Psoas muscle (tissue), 7 donors: ENCODE measurements at regions not wholly inside any gene's neighbourhood (a gene's known extent, or its start where the extent isn't known, plus 50 kb on each side); places are given as distances from the start of the nearest gene placed in this dataset.

ENCODE experiments used
- ATAC-seq, 4 donors: fragments of 200-7000 bp; cut with Tn5 transposase; one replicate each; pipeline ENCODE4 v1.9.1; 2020; ENCODE audit warnings: moderate library complexity in 3 of 4, mild to moderate bottlenecking in 2 of 4
- DNase-seq, 2 donors: peaks; one replicate each; pipeline ENCODE4 v3.0.0-alpha.2; 2020
- H3K27ac ChIP-seq: fragments of 200-600 bp; one replicate; pipeline ENCODE4 v1.8.0; 2022
- H3K27me3 ChIP-seq, 3 donors: fragments of 200-600 bp in 1 of 3; one replicate each; pipeline versions ENCODE4 v1.6.1 to v1.8.0; 2013 to 2022; ENCODE audit warnings: low read length in 2 of 3, mild to moderate bottlenecking in 2 of 3, moderate library complexity in 1 of 3; ENCODE audit not compliant: insufficient read depth in 3 of 3
- H3K36me3 ChIP-seq, 2 donors: fragments of 200-600 bp in 1 of 2; one replicate each; pipeline versions ENCODE4 v1.6.1 to v1.8.0; 2013 to 2022; ENCODE audit warnings: low read depth in 1 of 2, mild to moderate bottlenecking in 1 of 2, moderate library complexity in 1 of 2; ENCODE audit not compliant: insufficient read depth in 1 of 2
- H3K4me1 ChIP-seq: fragments of 200-600 bp; one replicate; pipeline ENCODE4 v1.8.0; 2022
- H3K4me3 ChIP-seq: fragments of 200-600 bp; one replicate; pipeline ENCODE4 v1.8.0; 2022; ENCODE audit warnings: mild to moderate bottlenecking
- H3K9me3 ChIP-seq: fragments of 200-600 bp; one replicate; pipeline ENCODE4 v1.8.0; 2022
- WGBS, 3 donors: extraction: QIAGEN DNeasy Blood & Tissue Kit; methylation state at CpG; one replicate each; pipeline versions ENCODE4 v1.1.6 to v1.1.7; 2013; 5-methylcytosine and 5-hydroxymethylcytosine counted together
- intact Hi-C, 2 donors: fragments of 100-400 bp; cut with DNase I; formaldehyde crosslinking; loops; one replicate each; pipeline versions ENCODE4 v1.11.0 to v1.14.2; 2022
- TF ChIP-seq, protein P1 (sequence below): fragments of 200-600 bp; IDR thresholded peaks from one replicate; pipeline ENCODE4 v1.8.0; 2022; ENCODE audit warnings: antibody characterized with exemption
- donor health status: healthy with polysubstance abuse.
- donor health status: DM: no; HTN: no; CAD: no; lungs with moderate emphysema.
- donor health status: Bipolar disorder and iron deficiency.
- donor health status: healthy.
- donor health status: DM: yes; HTN: yes; CAD: no.
- donor health status: DM: no; HTN: no; CAD: no.
- donor health status: DM: yes; HTN: yes; CAD: no.

DNA sequence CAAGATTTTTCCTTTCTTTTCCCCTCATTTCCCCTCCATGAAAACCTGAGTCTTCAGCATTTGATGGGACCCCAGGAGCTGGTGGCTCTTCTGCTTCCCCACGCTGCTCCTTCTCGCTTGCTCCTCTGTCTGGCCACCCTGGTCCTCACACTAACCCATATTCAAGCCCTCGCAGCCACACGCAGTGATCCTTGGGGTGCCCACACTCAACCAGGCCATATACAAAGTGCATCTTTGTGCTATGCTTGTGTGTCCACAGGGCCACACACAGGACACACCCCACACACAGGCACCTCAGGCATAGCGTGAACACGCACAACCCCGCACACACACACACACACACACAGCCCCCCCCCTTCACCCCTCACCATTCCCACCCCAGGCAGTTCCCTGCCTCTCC lies 132.1 kb downstream of the URI1 start:
- TF ChIP-seq, protein P1, sequence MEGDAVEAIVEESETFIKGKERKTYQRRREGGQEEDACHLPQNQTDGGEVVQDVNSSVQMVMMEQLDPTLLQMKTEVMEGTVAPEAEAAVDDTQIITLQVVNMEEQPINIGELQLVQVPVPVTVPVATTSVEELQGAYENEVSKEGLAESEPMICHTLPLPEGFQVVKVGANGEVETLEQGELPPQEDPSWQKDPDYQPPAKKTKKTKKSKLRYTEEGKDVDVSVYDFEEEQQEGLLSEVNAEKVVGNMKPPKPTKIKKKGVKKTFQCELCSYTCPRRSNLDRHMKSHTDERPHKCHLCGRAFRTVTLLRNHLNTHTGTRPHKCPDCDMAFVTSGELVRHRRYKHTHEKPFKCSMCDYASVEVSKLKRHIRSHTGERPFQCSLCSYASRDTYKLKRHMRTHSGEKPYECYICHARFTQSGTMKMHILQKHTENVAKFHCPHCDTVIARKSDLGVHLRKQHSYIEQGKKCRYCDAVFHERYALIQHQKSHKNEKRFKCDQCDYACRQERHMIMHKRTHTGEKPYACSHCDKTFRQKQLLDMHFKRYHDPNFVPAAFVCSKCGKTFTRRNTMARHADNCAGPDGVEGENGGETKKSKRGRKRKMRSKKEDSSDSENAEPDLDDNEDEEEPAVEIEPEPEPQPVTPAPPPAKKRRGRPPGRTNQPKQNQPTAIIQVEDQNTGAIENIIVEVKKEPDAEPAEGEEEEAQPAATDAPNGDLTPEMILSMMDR: no peak
- ATAC-seq (no peak), DNase-seq (peak in 1 of 2 donors; percentile 4)
- Histone ChIP-seq H3K27me3 (peaks cover 0 to 42% (median 3%) of the 10 kb centered on the region in 3 donors), H3K4me3 (no peak overlapping the region), H3K27ac (no peak overlapping the region), H3K4me1 (no peaks in the 10 kb centered on the region), H3K36me3 (no peaks in the 10 kb centered on the region), H3K9me3 (no peaks in the 10 kb centered on the region)
- WGBS, 3 donors: 90 to 97% (median 97%) methylated on average over 7 of the region's 7 CpGs
- intact Hi-C loops: no loop called here

DNA sequence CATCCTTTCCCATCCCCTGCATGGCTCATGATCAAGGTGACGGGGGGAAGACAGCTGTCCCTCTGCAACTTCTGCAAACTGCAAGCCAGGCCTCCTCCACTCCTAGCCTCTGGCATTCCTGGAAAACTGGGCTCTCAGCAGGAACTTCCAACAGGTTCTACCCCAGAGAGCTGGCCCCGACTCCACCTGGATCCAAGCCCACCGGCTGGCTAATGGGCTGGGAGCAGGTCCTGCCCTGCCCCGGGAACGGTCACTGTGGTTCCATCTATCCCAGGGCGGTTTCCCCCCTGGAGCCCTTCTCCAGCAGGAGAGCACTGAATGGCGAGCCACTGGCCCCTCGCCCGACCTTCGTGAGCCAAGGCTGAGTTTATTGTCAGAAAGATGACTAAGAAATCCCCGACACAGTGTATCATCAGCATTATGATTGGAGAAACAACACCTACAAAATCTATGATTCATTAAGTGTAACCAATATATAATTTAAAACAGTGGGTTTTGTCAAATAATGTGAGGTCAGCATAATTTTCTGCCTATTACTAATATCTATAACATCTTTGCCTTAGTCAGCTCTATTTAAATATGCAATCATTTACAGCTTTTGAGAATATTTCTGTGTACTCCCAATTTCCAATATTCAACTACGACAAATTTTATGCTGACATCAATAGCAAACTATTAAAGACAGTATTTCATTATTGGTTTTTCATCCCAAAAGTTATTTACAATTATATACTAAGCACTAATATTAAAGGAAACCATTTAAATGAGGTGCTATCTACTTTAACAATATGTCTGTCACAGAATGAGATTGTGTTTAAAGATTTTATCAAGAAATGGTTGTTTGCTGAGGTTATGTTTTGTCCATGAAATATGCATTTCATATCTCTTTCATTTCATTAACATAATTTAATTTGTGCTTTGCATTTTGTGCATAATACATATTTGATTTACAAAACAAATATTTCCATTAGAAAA lies 133.0 kb downstream of the URI1 start:
- 62 to 73% (median 63%) methylated on average over 12 of the region's 12 CpGs for WGBS, 3 donors
- Histone ChIP-seq H3K4me3 (no peak overlapping the region), H3K4me1 (no peaks in the 10 kb centered on the region), H3K27ac (no peak overlapping the region), H3K27me3 (peaks cover 0 to 42% (median 3%) of the 10 kb centered on the region in 3 donors), H3K36me3 (no peaks in the 10 kb centered on the region), H3K9me3 (no peaks in the 10 kb centered on the region)
- intact Hi-C loops: no loop called here
- TF ChIP-seq, protein P1: no peak
- ATAC-seq (no peak), DNase-seq (peak in 1 of 2 donors; percentile 35)

DNA sequence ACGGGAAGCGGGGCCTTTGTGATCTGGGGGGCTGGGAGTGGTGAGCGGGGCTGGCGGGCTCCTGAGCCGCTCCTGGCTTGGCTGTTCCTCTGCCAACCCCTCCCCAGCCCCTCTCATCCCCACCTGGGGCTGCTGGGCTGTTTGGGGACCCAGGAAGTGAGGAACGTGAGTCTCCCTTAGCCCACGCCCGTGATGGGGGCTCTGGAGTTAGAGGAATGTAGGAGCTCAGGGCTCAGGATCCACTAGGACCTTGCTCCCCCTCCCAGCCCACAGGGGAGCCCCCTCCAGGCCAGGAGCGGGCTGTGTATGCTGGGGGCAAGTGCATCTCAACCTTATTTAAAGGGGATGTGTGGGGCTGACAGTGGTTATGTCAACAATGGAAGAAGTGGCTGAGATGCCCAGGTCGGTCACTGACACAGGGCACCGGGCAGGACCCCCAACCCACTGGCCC lies 134.1 kb downstream of the URI1 start:
- ATAC-seq (no peak), DNase-seq (peak in 1 of 2 donors; percentile 34)
- no peak overlapping the region for H3K27ac ChIP-seq
- WGBS, 3 donors: 72 to 77% (median 76%) methylated on average over 11 of the region's 11 CpGs
- intact Hi-C loops: no loop called here
- no peak overlapping the region for H3K4me3 ChIP-seq
- peaks cover 0 to 41% (median 3%) of the 10 kb centered on the region in 3 donors for H3K27me3 ChIP-seq
- TF ChIP-seq, protein P1: no peak
- H3K9me3 ChIP-seq: no peaks in the 10 kb centered on the region
- H3K4me1 ChIP-seq: no peaks in the 10 kb centered on the region
- no peaks in the 10 kb centered on the region for H3K36me3 ChIP-seq

DNA sequence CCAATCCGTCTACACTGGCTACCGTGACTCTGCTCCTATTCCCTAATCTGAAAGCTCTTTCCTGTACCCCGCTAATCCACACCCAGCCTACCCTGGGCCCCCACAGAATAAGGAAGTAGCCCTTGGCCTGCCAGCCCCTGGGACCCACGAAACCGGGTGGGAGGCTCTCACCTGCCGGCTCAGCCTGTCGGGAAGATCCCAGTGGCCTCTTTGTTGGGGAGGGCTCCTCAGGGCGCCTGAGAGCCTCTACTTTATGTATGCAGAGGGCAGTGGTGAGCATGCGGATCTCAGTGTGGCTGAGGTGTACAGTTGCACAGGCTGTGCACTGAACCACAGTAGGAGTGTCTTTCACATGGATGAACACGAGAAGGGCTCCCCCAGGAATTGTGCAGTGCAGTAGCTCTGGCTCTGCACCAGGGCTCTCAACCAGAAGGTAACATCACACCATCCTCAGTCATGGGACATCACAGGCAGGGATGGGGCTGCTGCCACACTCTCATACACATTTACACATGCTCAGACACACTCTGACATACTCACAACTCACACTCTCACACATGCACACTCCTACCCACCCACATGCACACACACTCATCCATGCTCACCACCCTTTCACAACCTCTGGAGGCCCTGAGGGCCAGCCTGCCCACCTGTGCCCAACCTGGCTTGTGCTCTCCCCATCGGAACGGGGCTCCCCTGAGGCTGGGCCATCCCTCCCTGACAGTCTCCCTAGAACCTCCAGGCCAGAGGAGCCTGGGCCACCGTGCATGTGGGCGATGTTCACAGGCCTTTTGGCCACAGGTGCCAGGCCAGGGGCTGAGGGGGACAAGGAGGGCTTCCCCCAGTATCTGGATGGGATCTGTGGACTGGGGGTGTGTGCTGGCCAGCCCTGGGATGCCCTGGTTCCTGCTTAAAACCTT lies 135.0 kb downstream of the URI1 start:
- Histone ChIP-seq H3K27me3 (peaks cover 0 to 33% (median 6%) of the 10 kb centered on the region in 3 donors), H3K36me3 (no peaks in the 10 kb centered on the region), H3K4me3 (no peak overlapping the region), H3K9me3 (no peaks in the 10 kb centered on the region), H3K27ac (no peak overlapping the region), H3K4me1 (no peaks in the 10 kb centered on the region)
- TF ChIP-seq, protein P1: no peak
- DNase-seq: peak in 1 of 2 donors; percentile 21
- no peak for ATAC-seq
- 77 to 84% (median 80%) methylated on average over 14 of the region's 14 CpGs for WGBS, 3 donors
- intact Hi-C loops: no loop called here
